ENCODE measurements at regions not wholly inside any gene's neighbourhood (a gene's known extent, or its start where the extent isn't known, plus 50 kb on each side); places are given as distances from the start of the nearest gene placed in this dataset.

- no peak overlapping the region for H3K4me3 ChIP-seq (ENCODE audit: low read depth, low read length)
- DNase-seq, result no peak
- H3K27me3 ChIP-seq (replicated peaks), result no peaks in the 10 kb centered on the region
- in situ Hi-C loops (cut with HindIII; ENCODE audit: low pct_ligation_motif_present, low sequenced_read_pairs), result no loop called here
- H3K27ac ChIP-seq, result no peak overlapping the region
- no peak for TF ChIP-seq CTCF (IDR thresholded peaks at IDR 0.05; ENCODE audit: low read depth, low read length, missing control alignments)
- no peaks in the 10 kb centered on the region for H3K36me3 ChIP-seq (replicated peaks)
Measured at GRCh38 chr6:92274588-92274987, 1144.8 kb downstream of the EPHA7 start.

- no peaks in the 10 kb centered on the region for H3K27me3 ChIP-seq (replicated peaks)
- DNase-seq, result no peak
- in situ Hi-C loops (cut with HindIII; ENCODE audit: low pct_ligation_motif_present, low sequenced_read_pairs), result no loop called here
- TF ChIP-seq CTCF (IDR thresholded peaks at IDR 0.05; ENCODE audit: low read depth, low read length, missing control alignments), result no peak
- H3K4me3 ChIP-seq (ENCODE audit: low read depth, low read length), result no peak overlapping the region
- no peak overlapping the region for H3K27ac ChIP-seq
- H3K36me3 ChIP-seq (replicated peaks), result no peaks in the 10 kb centered on the region
Measured at GRCh38 chr6:92273694-92274093, 1145.7 kb downstream of the EPHA7 start.

- in situ Hi-C loops (cut with HindIII; ENCODE audit: low pct_ligation_motif_present, low sequenced_read_pairs), result no loop called here
- Histone ChIP-seq H3K27me3 (replicated peaks) (no peaks in the 10 kb centered on the region), H3K4me3 (ENCODE audit: low read depth, low read length) (no peak overlapping the region), H3K36me3 (replicated peaks) (no peaks in the 10 kb centered on the region), H3K27ac (no peak overlapping the region)
- DNase-seq, result no peak
- TF ChIP-seq CTCF (IDR thresholded peaks at IDR 0.05; ENCODE audit: low read depth, low read length, missing control alignments), result no peak
Measured at GRCh38 chr6:92271091-92271490, 1148.3 kb downstream of the EPHA7 start.

- no peak overlapping the region for H3K27ac ChIP-seq
- no peaks in the 10 kb centered on the region for H3K27me3 ChIP-seq (replicated peaks)
- H3K36me3 ChIP-seq (replicated peaks), result no peaks in the 10 kb centered on the region
- in situ Hi-C loops (cut with HindIII; ENCODE audit: low pct_ligation_motif_present, low sequenced_read_pairs), result no loop called here
- no peak for TF ChIP-seq CTCF (IDR thresholded peaks at IDR 0.05; ENCODE audit: low read depth, low read length, missing control alignments)
- DNase-seq, result no peak
- H3K4me3 ChIP-seq (ENCODE audit: low read depth, low read length), result no peak overlapping the region
Measured at GRCh38 chr6:92270365-92270764, 1149.0 kb downstream of the EPHA7 start.

- TF ChIP-seq CTCF (IDR thresholded peaks at IDR 0.05; ENCODE audit: low read depth, low read length, missing control alignments), result no peak
- no peaks in the 10 kb centered on the region for H3K36me3 ChIP-seq (replicated peaks)
- no peaks in the 10 kb centered on the region for H3K27me3 ChIP-seq (replicated peaks)
- H3K4me3 ChIP-seq (ENCODE audit: low read depth, low read length), result no peak overlapping the region
- no peak for DNase-seq
- H3K27ac ChIP-seq, result no peak overlapping the region
- in situ Hi-C loops (cut with HindIII; ENCODE audit: low pct_ligation_motif_present, low sequenced_read_pairs), result no loop called here
Measured at GRCh38 chr6:92267335-92267734, 1152.0 kb downstream of the EPHA7 start.

- in situ Hi-C loops (cut with HindIII; ENCODE audit: low pct_ligation_motif_present, low sequenced_read_pairs), result no loop called here
- no peak overlapping the region for H3K27ac ChIP-seq
- no peaks in the 10 kb centered on the region for H3K36me3 ChIP-seq (replicated peaks)
- no peaks in the 10 kb centered on the region for H3K27me3 ChIP-seq (replicated peaks)
- DNase-seq, result no peak
- TF ChIP-seq CTCF (IDR thresholded peaks at IDR 0.05; ENCODE audit: low read depth, low read length, missing control alignments), result no peak
- H3K4me3 ChIP-seq (ENCODE audit: low read depth, low read length), result no peak overlapping the region
Measured at GRCh38 chr6:92263864-92264263, 1155.5 kb downstream of the EPHA7 start.

Measured in brain microvascular endothelial cell (primary cell).